ENCODE measurements at regions not wholly inside any gene's neighbourhood (a gene's known extent, or its start where the extent isn't known, plus 50 kb on each side); places are given as distances from the start of the nearest gene placed in this dataset.
"Not testable (repeated sequence)": the region's sequence is repeated elsewhere in the genome, so short reads cannot be mapped to it uniquely, and the experiment has no call there.

DNA sequence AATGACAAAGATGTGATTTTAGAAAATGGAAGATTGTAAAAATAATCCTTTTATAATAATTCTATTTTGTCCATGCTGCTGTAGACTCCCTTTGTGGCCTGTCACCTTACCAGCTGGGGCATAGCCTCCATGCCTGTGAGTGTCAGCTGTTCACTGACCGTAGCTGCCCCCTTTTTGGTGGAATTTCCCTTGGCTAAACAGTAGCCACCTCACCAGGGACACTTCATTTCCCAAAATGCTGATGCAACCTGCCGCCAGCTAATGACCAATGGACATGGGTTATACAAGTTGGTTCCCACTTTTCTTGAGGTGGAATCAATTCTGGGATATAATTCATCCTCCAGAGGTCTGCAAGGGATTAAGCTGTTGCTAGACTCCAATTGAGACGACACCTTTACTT, 368.4 kb downstream of the PRDM5 start:
- Histone ChIP-seq H3K27ac (no peak overlapping the region), H3K4me1 (no peaks in the 10 kb centered on the region), H3K9me3 (peaks cover 0 to 5% (median 0%) of the 10 kb centered on the region in 4 donors), H3K4me3 (no peak overlapping the region), H3K27me3 (no peaks in the 10 kb centered on the region), H3K36me3 (no peaks in the 10 kb centered on the region)
- 84 to 89% methylated on average over 3 of the region's 3 CpGs for WGBS, 2 donors
- TF ChIP-seq, protein P1, sequence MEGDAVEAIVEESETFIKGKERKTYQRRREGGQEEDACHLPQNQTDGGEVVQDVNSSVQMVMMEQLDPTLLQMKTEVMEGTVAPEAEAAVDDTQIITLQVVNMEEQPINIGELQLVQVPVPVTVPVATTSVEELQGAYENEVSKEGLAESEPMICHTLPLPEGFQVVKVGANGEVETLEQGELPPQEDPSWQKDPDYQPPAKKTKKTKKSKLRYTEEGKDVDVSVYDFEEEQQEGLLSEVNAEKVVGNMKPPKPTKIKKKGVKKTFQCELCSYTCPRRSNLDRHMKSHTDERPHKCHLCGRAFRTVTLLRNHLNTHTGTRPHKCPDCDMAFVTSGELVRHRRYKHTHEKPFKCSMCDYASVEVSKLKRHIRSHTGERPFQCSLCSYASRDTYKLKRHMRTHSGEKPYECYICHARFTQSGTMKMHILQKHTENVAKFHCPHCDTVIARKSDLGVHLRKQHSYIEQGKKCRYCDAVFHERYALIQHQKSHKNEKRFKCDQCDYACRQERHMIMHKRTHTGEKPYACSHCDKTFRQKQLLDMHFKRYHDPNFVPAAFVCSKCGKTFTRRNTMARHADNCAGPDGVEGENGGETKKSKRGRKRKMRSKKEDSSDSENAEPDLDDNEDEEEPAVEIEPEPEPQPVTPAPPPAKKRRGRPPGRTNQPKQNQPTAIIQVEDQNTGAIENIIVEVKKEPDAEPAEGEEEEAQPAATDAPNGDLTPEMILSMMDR (IDR thresholded peaks at IDR 0.05) = no peak
- TF ChIP-seq EP300 (IDR thresholded peaks at IDR 0.05) = no peak
- TF ChIP-seq POLR2A (IDR thresholded peaks at IDR 0.05) = no peak
- no peak for DNase-seq (ENCODE audit: low spot score in 2 of 2)

- DNase-seq (ENCODE audit: low spot score in 2 of 2) = not testable (repeated sequence)
Observed at GRCh38 chr4:120550624-120551220, 371.8 kb downstream of the PRDM5 start.

DNA sequence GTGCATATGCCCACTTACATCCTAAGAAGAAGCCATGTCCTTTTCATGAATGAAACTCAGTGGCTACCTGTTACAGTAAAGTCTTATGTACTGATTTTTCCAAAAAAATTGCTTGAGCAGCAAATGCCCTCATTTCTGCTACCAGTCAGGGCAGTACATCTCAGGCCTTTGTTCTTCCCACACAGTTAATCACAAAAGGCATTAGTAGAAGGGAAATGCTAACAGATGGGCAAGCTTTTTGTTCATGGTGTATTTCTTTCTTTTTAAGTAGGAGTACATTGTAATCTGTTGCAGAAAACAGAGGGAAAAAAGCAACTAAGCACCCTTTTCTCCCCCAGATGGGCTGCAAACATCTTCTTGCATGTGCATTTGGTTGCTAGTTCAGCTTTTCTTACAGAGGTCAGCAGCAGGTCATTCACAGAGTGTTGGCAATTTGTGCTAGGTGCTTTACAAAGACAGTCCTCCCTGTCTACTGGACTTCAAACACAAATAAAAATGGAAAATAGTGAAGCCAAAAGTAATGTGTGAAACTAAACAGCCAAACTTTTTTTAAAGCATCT, 373.4 kb downstream of the PRDM5 start:
- no peak overlapping the region for H3K4me3 ChIP-seq

More at GRCh38 chr4:120550624-120551220, 371.8 kb downstream of the PRDM5 start:
- not testable (repeated sequence) for H3K27me3 ChIP-seq, H3K4me1 ChIP-seq, H3K27ac ChIP-seq, H3K36me3 ChIP-seq, H3K9me3 ChIP-seq, H3K4me3 ChIP-seq
- 90 to 96% methylated on average over 17 to 22 of the region's 30 CpGs for WGBS, 2 donors

GRCh38 chr4:120545391-120545790, 377.1 kb downstream of the PRDM5 start:
- H3K27me3 ChIP-seq = no peaks in the 10 kb centered on the region
- no peak overlapping the region for H3K4me3 ChIP-seq
- H3K27ac ChIP-seq = no peak overlapping the region
- no peaks in the 10 kb centered on the region for H3K4me1 ChIP-seq
- no peak for TF ChIP-seq EP300 (IDR thresholded peaks at IDR 0.05)
- TF ChIP-seq POLR2A (IDR thresholded peaks at IDR 0.05) = no peak
- TF ChIP-seq, protein P1 (IDR thresholded peaks at IDR 0.05) = no peak
- no peak for DNase-seq (ENCODE audit: low spot score in 2 of 2)
- H3K9me3 ChIP-seq = no peaks in the 10 kb centered on the region
- WGBS, 2 donors = 81 to 87% methylated on average over 3 of the region's 3 CpGs
- no peaks in the 10 kb centered on the region for H3K36me3 ChIP-seq

More for the DNA sequence above, 373.4 kb downstream of the PRDM5 start:
- Histone ChIP-seq H3K9me3 (peaks cover 0 to 5% (median 0%) of the 10 kb centered on the region in 4 donors), H3K27me3 (no peaks in the 10 kb centered on the region), H3K4me1 (no peaks in the 10 kb centered on the region), H3K27ac (no peak overlapping the region), H3K36me3 (no peaks in the 10 kb centered on the region)
- TF ChIP-seq, protein P1 (IDR thresholded peaks at IDR 0.05) = no peak
- TF ChIP-seq POLR2A (IDR thresholded peaks at IDR 0.05) (no peak), EP300 (IDR thresholded peaks at IDR 0.05) (no peak)
- DNase-seq (ENCODE audit: low spot score in 2 of 2) = no peak

DNA sequence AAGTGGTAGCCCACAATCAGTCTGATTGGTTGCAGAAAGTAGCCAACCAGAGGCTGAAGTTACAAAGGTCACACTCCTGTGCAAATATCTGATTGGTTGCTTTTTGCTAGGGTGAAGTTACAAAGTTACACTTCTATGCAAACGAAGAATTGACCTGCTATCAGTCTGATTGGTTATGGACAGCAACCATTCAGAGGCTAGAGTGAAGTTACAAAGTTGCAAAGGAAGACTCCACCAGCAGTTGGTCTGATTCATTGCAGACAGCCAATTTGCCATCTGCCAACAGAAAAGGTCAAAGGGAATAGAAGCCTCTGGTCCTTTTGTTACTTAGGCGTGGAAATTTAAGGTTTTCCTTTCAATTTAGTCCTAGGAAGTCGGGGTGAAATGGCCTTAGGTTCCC, 377.7 kb downstream of the PRDM5 start:
- Histone ChIP-seq H3K27me3 (no peaks in the 10 kb centered on the region), H3K9me3 (no peaks in the 10 kb centered on the region), H3K4me1 (no peaks in the 10 kb centered on the region), H3K4me3 (no peak overlapping the region), H3K36me3 (no peaks in the 10 kb centered on the region), H3K27ac (no peak overlapping the region)
- DNase-seq (ENCODE audit: low spot score in 2 of 2) = no peak
- 64 to 79% methylated on average over 3 of the region's 3 CpGs for WGBS, 2 donors
- TF ChIP-seq, protein P1 (IDR thresholded peaks at IDR 0.05) = no peak
- no peak for TF ChIP-seq EP300 (IDR thresholded peaks at IDR 0.05)
- no peak for TF ChIP-seq POLR2A (IDR thresholded peaks at IDR 0.05)
